Activated CD4-positive, CD25-positive, alpha-beta regulatory T cell treated with anti-CD3 and anti-CD28 coated beads, Interleukin-2, amount 50 U/mL, for 24 hours (primary cell): ENCODE measurements at regions not wholly inside any gene's neighbourhood (a gene's known extent, or its start where the extent isn't known, plus 50 kb on each side); places are given as distances from the start of the nearest gene placed in this dataset.

Source experiments
- ATAC-seq, 2 donors: fragments of 150-1000 bp; cut with Tn5 transposase; one replicate each; pipeline ENCODE4 v1.10.0; 2021; ENCODE audit warnings: mild to moderate bottlenecking in 1 of 2, moderate library complexity in 1 of 2

DNA sequence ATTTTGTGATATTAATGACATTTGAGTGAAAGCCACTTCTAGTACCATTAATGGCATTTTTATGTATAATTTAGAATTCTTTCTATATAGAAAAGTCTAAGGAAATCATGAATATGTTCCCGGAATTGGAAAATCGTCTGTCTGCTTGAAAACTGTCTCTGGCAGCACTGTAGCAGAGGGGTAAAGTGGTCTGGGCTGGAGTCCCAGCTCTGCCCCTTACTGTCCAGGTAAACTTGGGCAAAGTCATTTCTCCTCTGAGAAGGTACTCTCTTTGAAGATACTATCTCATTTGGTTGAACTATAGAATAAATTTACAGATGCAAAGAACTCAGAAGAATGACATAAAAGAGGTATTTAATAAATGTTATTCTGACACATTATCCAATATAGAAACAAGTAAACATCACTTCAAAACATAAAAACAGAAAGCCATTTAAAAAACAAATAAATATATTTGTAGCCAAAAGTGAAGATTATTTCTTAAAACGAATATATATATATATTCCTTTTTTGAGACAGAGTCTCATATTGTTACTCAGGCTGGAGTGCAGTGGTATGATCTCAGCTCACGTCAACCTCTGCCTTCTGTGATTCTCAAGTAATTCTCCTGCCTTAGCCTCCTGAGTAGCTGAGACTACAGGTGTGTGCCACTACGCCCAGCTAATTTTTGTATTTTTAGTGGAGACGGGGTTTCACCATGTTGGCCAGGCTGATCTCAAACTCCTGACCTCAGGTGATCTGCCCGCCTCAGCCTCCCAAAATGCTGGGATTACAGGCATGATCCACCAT lies 149.8 kb upstream of the ITGA4 start:
- ATAC-seq, result no peak

GRCh38 chr2:181308766-181309515 lies 148.2 kb upstream of the ITGA4 start:
- no peak for ATAC-seq

- no peak for ATAC-seq
Measured at GRCh38 chr2:181309586-181309985, 147.6 kb upstream of the ITGA4 start.

GRCh38 chr2:181310967-181311366 lies 146.2 kb upstream of the ITGA4 start:
- no peak for ATAC-seq

DNA sequence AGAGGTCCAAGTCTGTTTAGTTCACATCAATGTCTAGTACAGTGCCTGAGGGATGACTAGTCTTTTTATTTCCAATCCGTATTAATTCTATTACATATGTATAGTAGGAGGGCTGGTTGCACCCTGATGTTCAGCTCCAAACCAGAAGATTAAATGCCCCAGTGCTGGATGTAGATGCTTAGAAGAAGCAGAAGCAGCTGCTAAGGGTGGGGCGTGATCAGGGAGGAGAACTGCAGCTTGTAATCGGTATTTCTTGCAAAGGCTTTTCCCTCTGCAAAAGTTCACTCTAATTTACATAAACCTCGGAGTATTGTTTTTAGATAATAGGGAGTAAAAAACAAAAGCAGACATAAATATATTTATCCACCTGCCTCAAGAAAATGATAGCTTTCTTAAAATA lies 145.3 kb upstream of the ITGA4 start:
- ATAC-seq, result peak in 1 of 2 donors; percentile 15

- peak; percentile 52 to 55 for ATAC-seq
Measured at GRCh38 chr2:181312515-181312927, 144.7 kb upstream of the ITGA4 start.

- ATAC-seq, result no peak
Measured at GRCh38 chr2:181313845-181314244, 143.3 kb upstream of the ITGA4 start.

- ATAC-seq, result no peak
Measured at GRCh38 chr2:181314551-181314950, 142.6 kb upstream of the ITGA4 start.

DNA sequence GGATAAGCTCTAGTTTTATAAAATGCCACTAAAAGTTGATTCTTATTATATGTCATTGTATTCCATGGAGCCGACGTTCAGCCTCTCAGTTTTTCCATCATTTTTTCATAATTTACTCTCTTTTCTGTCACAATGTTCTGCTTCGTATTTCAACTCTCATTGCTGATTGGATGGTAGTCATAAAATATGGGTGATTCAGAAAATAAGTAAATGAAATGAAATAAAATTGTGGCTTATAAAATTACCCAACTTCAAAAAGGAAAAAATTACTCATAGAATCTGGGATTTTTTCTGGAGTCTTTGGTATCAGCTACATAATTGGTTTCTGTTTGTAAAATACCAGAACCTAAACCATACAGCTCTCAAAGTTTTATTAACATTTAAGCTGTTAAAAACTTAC lies 139.7 kb upstream of the ITGA4 start:
- ATAC-seq, result no peak

GRCh38 chr2:181318504-181319280 lies 138.5 kb upstream of the ITGA4 start:
- ATAC-seq, result no peak

- ATAC-seq, result no peak
Measured at GRCh38 chr2:181319286-181319685, 137.9 kb upstream of the ITGA4 start.

DNA sequence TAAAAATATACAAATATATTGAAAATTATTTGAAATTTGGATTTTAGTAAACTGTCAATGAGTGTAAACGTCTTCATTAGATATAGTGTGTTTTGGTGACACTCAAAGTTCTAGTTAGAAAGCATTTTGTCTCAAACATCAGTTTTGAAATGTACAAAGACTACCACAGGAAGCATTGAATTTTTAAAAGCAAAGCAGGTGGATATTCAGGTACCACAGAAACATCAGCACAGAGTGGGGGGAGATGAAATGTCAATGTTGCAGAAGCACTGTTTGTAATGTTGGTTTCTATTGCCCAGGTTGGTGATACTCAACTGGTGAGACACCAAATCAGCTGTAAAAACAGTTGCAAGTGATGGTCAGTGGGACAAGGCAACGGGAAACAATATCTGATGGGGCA lies 136.5 kb upstream of the ITGA4 start:
- ATAC-seq, result no peak

- ATAC-seq, result no peak
Measured at GRCh38 chr2:181324912-181325311, 132.3 kb upstream of the ITGA4 start.

- ATAC-seq, result no peak
Measured at GRCh38 chr2:181326661-181327060, 130.5 kb upstream of the ITGA4 start.

- no peak for ATAC-seq
Measured at GRCh38 chr2:181330286-181330685, 126.9 kb upstream of the ITGA4 start.

DNA sequence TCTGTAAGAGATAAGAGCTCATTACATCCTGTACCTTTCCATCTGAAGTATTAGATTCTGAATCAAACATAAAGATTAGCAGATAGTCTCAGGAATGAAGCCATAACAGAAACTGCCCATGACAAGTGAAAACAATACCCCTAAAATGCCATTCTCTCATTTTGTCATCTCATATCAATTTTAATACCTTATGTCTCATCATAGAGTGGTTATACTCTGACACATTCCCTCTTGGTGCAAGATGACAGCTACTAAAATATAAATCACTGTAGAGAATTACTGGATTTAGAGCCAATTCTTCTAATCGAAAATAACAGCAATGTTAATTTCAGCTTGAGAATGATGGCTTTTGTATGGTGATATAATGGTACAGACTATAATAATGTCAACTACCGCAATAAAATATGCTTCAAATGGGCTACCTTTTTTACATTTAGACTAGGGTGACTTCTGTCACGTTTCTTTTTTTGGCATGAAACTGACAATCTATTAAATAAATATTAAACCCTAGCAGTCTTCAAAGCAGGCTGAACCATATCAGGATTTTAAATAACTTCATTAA lies 125.1 kb upstream of the ITGA4 start:
- peak in 1 of 2 donors; percentile 33 for ATAC-seq

DNA sequence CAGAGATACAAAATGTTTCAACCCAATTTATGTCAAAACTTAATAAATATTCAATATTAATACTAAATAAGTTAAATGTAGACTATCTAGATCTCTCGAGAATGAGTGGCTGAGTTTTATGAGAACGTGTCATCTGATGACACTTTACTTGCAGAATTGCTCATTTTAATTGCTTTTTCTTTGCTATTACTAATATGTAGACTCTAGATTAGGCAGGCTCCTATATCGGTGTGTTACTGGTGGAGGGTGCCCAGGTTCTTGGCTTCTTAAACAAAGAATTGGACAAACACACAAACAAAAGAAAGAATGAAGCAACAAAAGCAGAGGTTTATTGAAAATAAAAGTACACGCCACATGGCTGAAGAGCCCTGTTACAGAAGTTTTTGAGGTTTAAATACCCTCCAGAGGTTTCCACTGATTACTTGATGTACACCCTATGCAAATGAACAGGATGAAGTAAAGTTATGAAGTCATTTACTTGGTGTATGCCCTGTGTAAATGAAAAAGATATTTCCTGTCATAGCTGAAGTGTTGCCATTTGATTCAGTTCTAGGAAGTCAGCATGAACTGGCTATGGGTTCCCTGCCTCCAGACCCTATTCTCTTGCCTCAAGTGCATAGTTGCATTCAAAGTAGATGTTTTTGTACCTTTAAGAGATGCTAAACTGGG lies 122.9 kb upstream of the ITGA4 start:
- peak; percentile 82 for ATAC-seq

- ATAC-seq, result no peak
Measured at GRCh38 chr2:181340891-181341290, 116.3 kb upstream of the ITGA4 start.

DNA sequence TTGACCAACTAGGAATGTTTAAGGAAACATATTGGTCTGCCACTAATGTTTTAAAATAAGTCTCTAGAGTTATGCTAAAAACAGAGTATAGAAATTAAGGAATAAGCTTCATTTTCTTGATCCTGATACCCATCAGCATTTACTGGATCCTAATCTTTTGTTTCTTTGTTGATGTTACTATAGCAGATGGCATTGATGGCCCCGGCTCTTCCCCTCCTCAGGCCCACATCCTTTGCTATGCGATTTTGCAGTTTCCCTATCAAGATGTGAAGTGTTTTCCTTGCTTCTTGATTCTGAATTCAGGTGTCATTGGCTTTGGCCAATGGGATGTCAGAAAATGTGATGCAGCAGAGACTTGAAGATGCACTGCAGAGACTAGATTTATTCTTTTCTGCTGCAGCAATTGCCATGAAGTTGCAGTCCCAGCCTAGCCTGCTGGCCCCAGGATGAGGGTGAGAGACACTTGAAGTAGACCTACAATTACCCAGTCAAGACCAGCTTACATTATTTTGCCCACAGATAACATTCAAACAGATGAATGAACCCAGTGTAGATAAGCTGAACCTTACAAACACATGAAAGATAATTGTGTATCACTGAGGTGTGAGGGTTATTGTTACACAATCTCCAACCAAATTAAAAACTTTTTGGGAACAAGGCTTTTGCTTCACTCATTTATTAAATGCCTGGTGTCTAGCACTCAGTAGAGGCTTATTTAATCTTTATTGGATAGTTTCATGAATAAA lies 115.2 kb upstream of the ITGA4 start:
- ATAC-seq, result no peak

DNA sequence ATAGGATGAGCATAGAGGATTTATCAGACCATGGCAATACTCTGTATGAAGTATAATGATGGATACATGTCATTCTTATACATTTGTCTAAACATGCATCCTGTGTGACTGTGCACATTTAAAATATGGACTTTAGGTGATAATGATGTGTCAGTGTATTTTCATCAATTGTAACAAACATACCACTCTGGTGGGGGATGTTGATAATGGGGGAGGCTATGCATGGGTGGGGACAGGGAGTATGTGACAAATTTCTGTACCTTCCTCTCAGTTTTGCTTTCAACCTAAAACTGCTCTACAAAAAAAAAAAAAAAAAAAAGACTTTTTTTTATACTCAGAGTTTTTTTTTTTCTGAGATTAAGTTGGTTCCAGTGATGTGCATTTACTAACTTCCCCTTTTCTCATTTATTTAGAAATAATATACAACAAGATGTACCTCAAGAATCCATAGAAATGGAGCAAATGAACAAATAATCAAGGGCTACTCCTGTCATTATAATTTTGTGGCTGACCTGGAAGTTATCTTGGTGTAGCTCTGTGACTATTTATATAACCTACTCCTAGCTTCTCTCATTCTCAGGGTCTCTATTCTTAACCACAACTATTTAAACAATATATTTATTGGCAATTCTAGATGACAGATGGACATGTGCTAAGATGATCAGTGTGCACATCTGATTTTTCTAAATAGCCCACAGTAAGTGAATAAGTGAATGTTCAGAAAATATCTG lies 108.9 kb upstream of the ITGA4 start:
- ATAC-seq, result peak; percentile 32 to 68

- no peak for ATAC-seq
Measured at GRCh38 chr2:181352158-181352557, 105.0 kb upstream of the ITGA4 start.
